SK-N-SH (cell line): ENCODE measurements at regions not wholly inside any gene's neighbourhood (a gene's known extent, or its start where the extent isn't known, plus 50 kb on each side); places are given as distances from the start of the nearest gene placed in this dataset.
"Not testable (repeated sequence)": the region's sequence is repeated elsewhere in the genome, so short reads cannot be mapped to it uniquely, and the experiment has no call there.

Experiments
- CTCF ChIA-PET: fragments of 300-600, 350-600 bp; formaldehyde crosslinking; extraction: SDS; loops from one replicate; lab custom pipeline; 2021; lab: Yijun Ruan, JAX
- POLR2A ChIA-PET: fragments of 350-600 bp; sonication (Branson Sonifier 250); formaldehyde crosslinking; extraction: SDS; loops from one replicate; lab custom pipeline; 2020; ENCODE audit warnings: antibody characterized with exemption, inconsistent platforms; lab: Yijun Ruan, JAX
- DNase-seq: peaks from one replicate; pipeline ENCODE4 v3.0.0; 2012
- H2AFZ ChIP-seq: fragments of 200-600 bp; sonication (generic); 2 replicates; pipeline ENCODE4 v1.8.1; 2016; ENCODE audit warnings: antibody characterized with exemption, mild to moderate bottlenecking, low read depth
- H3F3A ChIP-seq: fragments of 200-600 bp; sonication (generic); replicated peaks from 2 replicates; pipeline ENCODE3; 2016; ENCODE audit warnings: antibody characterized with exemption, mild to moderate bottlenecking; ENCODE audit not compliant: insufficient read depth
- H3K27ac ChIP-seq, 2 experiments: fragments of 200-500 bp in 1 of 2; fragments of 200-600 bp in 1 of 2; sonication (Bioruptor generic) in 1 of 2; sonication (generic), shearing (Covaris generic) in 1 of 2; 2 replicates each; pipeline versions ENCODE4 v1.5.1 to v1.6.1; 2014 to 2016; ENCODE audit warnings: low read depth in 2 of 2, inconsistent platforms in 1 of 2, low read length in 1 of 2, mild to moderate bottlenecking in 1 of 2, mixed read lengths in 1 of 2
- H3K27me3 ChIP-seq: fragments of 200-600 bp; sonication (generic), shearing (Covaris generic); 2 replicates; pipeline ENCODE4 v1.6.1; 2016; ENCODE audit warnings: mixed run types; ENCODE audit not compliant: insufficient read depth
- H3K36me3 ChIP-seq, 2 experiments: fragments of 200-500 bp in 1 of 2; fragments of 200-600 bp in 1 of 2; sonication (Bioruptor generic) in 1 of 2; sonication (generic) in 1 of 2; replicated peaks in 1 of 2; 2 replicates each; pipeline versions ENCODE3 to v1.5.1; 2014 to 2016; ENCODE audit warnings: low read length in 1 of 2, mild to moderate bottlenecking in 1 of 2; ENCODE audit not compliant: insufficient read depth in 2 of 2, control insufficient read depth in 1 of 2
- H3K4me1 ChIP-seq, 2 experiments: fragments of 200-500 bp in 1 of 2; fragments of 200-600 bp in 1 of 2; sonication (Bioruptor generic) in 1 of 2; sonication (generic), shearing (Covaris generic) in 1 of 2; 2 replicates each; pipeline versions ENCODE4 v1.5.1 to v1.6.1; 2014 to 2016; ENCODE audit warnings: low read depth in 1 of 2, low read length in 1 of 2, mixed run types in 1 of 2; ENCODE audit not compliant: insufficient read depth in 2 of 2, control insufficient read depth in 1 of 2
- H3K4me2 ChIP-seq: fragments of 200-600 bp; sonication (generic), shearing (Covaris generic); 2 replicates; pipeline ENCODE4 v1.6.1; 2017; ENCODE audit warnings: mixed run types
- H3K4me3 ChIP-seq, 2 experiments: fragments of 200-500 bp in 1 of 2; fragments of 200-600 bp in 1 of 2; sonication (Bioruptor generic) in 1 of 2; sonication (generic), shearing (Covaris generic) in 1 of 2; 2 replicates each; pipeline versions ENCODE4 v1.5.1 to v1.8.1; 2014 to 2016; ENCODE audit warnings: low read depth in 2 of 2, inconsistent platforms in 1 of 2, low read length in 1 of 2, mild to moderate bottlenecking in 1 of 2, mixed read lengths in 1 of 2, moderate library complexity in 1 of 2
- H3K79me2 ChIP-seq: fragments of 200-600 bp; sonication (generic); 2 replicates; pipeline ENCODE4 v1.8.1; 2017; ENCODE audit warnings: mild to moderate bottlenecking; ENCODE audit not compliant: insufficient read depth
- H3K9ac ChIP-seq: fragments of 200-600 bp; sonication (generic); 2 replicates; pipeline ENCODE4 v1.6.1; 2017; ENCODE audit warnings: mixed run types
- H3K9me2 ChIP-seq: fragments of 200-600 bp; sonication (generic); 2 replicates; pipeline ENCODE4 v1.6.1; 2017; ENCODE audit warnings: mixed run types
- H3K9me3 ChIP-seq: fragments of 200-600 bp; sonication (generic); 2 replicates; pipeline ENCODE4 v1.6.1; 2017; ENCODE audit warnings: mixed run types, mild to moderate bottlenecking, moderate library complexity
- H4K20me1 ChIP-seq: fragments of 200-600 bp; sonication (generic); 2 replicates; pipeline ENCODE4 v1.6.1; 2017; ENCODE audit warnings: mild to moderate bottlenecking, mixed run types; ENCODE audit not compliant: insufficient read depth
- EP300 ChIP-seq, 2 experiments: IDR thresholded peaks; 2 replicates each; pipeline versions ENCODE4 v1.4.0 to v1.6.1; 2012; ENCODE audit warnings: borderline replicate concordance in 1 of 2, low read depth in 1 of 2, low read length in 1 of 2
- EZH2phosphoT487 ChIP-seq: fragments of 200-600 bp; sonication (generic); IDR thresholded peaks from 2 replicates; pipeline ENCODE4 v1.6.1; 2017; ENCODE audit warnings: low read depth, mixed run types, mild to moderate bottlenecking, antibody characterized with exemption, moderate library complexity, borderline replicate concordance
- FOXM1 ChIP-seq: IDR thresholded peaks from 2 replicates; pipeline ENCODE4 v1.4.0; 2012; ENCODE audit warnings: low read depth, mild to moderate bottlenecking
- GABPA ChIP-seq: IDR thresholded peaks from 2 replicates; pipeline ENCODE4 v1.4.0; 2012; ENCODE audit warnings: low read depth, mild to moderate bottlenecking
- RFX5 ChIP-seq: IDR thresholded peaks from 2 replicates; pipeline ENCODE4 v1.6.1; 2012; ENCODE audit warnings: mild to moderate bottlenecking, improper control_type of control experiment, low read length
- YY1 ChIP-seq: IDR thresholded peaks from 2 replicates; pipeline ENCODE4 v1.4.0; 2012; ENCODE audit warnings: low read depth, mild to moderate bottlenecking
- WGBS: methylation state at CpG from one replicate; pipeline ENCODE4 v1.1.6; 2017; ENCODE audit warnings: low lambda C conversion rate; 5-methylcytosine and 5-hydroxymethylcytosine counted together

DNA sequence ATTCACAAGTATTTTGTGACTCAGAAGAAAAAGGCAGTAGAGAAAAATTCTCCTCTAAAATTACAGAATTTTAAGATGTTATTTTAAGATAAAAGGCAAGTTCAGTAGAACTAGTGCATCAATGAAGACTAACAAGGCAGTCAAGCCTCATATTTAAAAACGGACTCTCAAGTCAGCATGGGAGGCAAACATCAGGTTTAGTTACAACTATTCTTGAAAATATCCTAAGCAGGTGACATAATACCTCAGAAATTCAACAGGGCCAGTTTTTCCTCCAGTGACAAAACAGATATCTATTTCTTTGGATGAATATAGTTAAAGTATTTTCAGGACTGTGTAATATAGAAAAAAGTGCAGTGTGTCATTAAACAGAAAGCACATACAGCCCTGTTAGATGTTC lies 194.0 kb upstream of the NMUR2 start:
- no peaks in the 10 kb centered on the region for H3K4me1 ChIP-seq
- no peaks in the 10 kb centered on the region for H3K9me3 ChIP-seq
- 0% methylated on average over 1 of the region's 1 CpG for WGBS
- H3K4me3 ChIP-seq = no peak overlapping the region
- no peak overlapping the region for H2AFZ ChIP-seq
- H3K4me2 ChIP-seq = no peak overlapping the region
- no peaks in the 10 kb centered on the region for H3K36me3 ChIP-seq
- no peaks in the 10 kb centered on the region for H4K20me1 ChIP-seq
- no peaks in the 10 kb centered on the region for H3F3A ChIP-seq
- no peak for DNase-seq
- H3K79me2 ChIP-seq = no peaks in the 10 kb centered on the region
- H3K9me2 ChIP-seq = no peaks in the 10 kb centered on the region
- CTCF ChIA-PET = no interaction called here
- H3K27me3 ChIP-seq = no peaks in the 10 kb centered on the region
- no peak overlapping the region for H3K9ac ChIP-seq
- no peak for TF ChIP-seq GABPA
- H3K27ac ChIP-seq = no peak overlapping the region
- POLR2A ChIA-PET = no interaction called here

GRCh38 chr5:152601806-152602732 lies 197.0 kb upstream of the NMUR2 start:
- H3K4me1 ChIP-seq = no peaks in the 10 kb centered on the region
- ChIA-PET CTCF (no interaction called here), POLR2A (no interaction called here)
- no peak overlapping the region for H2AFZ ChIP-seq
- no peaks in the 10 kb centered on the region for H3K9me2 ChIP-seq
- WGBS = 0% methylated on average over 2 of the region's 2 CpGs
- H3K4me2 ChIP-seq = no peak overlapping the region
- DNase-seq = no peak
- H3K9ac ChIP-seq = no peak overlapping the region
- no peaks in the 10 kb centered on the region for H3K27me3 ChIP-seq
- no peaks in the 10 kb centered on the region for H4K20me1 ChIP-seq
- no peaks in the 10 kb centered on the region for H3K79me2 ChIP-seq
- no peaks in the 10 kb centered on the region for H3K36me3 ChIP-seq
- no peaks in the 10 kb centered on the region for H3F3A ChIP-seq
- H3K4me3 ChIP-seq = no peak overlapping the region
- no peaks in the 10 kb centered on the region for H3K9me3 ChIP-seq
- H3K27ac ChIP-seq = no peak overlapping the region
- TF ChIP-seq YY1 = no peak
- TF ChIP-seq EZH2phosphoT487 = no peak
- no peak for TF ChIP-seq RFX5
- no peak for TF ChIP-seq EP300 (IDR thresholded peaks at IDR 0.05; ENCODE audit: borderline replicate concordance in 1 of 2, low read depth in 1 of 2, low read length in 1 of 2)
- no peak for TF ChIP-seq FOXM1
- TF ChIP-seq GABPA = no peak

DNA sequence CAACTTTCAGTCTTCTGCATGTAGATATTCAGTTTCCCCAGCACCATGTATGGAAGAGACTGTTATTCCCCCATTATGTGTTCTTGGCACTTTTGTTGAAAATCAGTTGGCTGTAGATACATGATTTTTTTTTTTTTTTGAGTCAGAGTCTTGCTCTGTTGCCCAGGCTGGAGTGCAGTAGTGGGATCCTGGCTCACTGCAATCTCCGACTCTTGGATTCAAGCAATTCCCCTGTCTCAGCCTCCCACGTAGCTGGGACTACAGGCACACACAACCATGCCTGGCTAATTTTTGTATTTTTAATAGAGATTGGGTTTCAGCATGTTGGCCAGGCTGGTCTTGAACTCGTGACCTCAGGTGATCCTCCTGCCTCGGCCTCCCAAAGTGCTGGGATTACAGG lies 201.0 kb upstream of the NMUR2 start:
- H4K20me1 ChIP-seq, H3K27me3 ChIP-seq, DNase-seq, H3K79me2 ChIP-seq, POLR2A ChIA-PET, H3K4me2 ChIP-seq, H3K27ac ChIP-seq, H3K36me3 ChIP-seq, H3K9ac ChIP-seq, CTCF ChIA-PET, H3K4me1 ChIP-seq, H3K4me3 ChIP-seq, H2AFZ ChIP-seq, H3K9me3 ChIP-seq, H3F3A ChIP-seq, H3K9me2 ChIP-seq: not testable (repeated sequence)
- 4% methylated on average over 4 of the region's 4 CpGs for WGBS
